Activated CD8-positive, alpha-beta T cell treated with anti-CD3 and anti-CD28 coated beads for 36 hours (primary cell): ENCODE measurements at regions not wholly inside any gene's neighbourhood (a gene's known extent, or its start where the extent isn't known, plus 50 kb on each side); places are given as distances from the start of the nearest gene placed in this dataset.

Experiments
- ATAC-seq: fragments of 200-7000 bp; cut with Tn5 transposase; one replicate; pipeline ENCODE4 v1.10.0; 2021; ENCODE audit warnings: mild to moderate bottlenecking, moderate library complexity
- CTCF ChIA-PET: fragments of 350-600 bp; sonication (Branson Sonifier 250); formaldehyde crosslinking; loops from one replicate; lab custom pipeline; 2021; ENCODE audit warnings: antibody characterized with exemption; lab: Charles Lee
- POLR2A ChIA-PET: fragments of 350-600 bp; sonication (Branson Sonifier 250); formaldehyde crosslinking; loops from one replicate; lab custom pipeline; 2021; ENCODE audit warnings: antibody characterized with exemption; lab: Charles Lee
- DNase-seq: peaks from one replicate; pipeline ENCODE4 v3.0.0-alpha.2; 2020
- H3K27ac Mint-ChIP-seq: one replicate; pipeline ENCODE4 v1.8.0; 2021; ENCODE audit warnings: mild to moderate bottlenecking, mixed read lengths
- H3K27me3 Mint-ChIP-seq: one replicate; pipeline ENCODE4 v1.8.0; 2021; ENCODE audit warnings: mixed read lengths
- H3K36me3 Mint-ChIP-seq: one replicate; pipeline ENCODE4 v1.8.0; 2021; ENCODE audit warnings: low read depth, mixed read lengths
- H3K4me1 Mint-ChIP-seq: one replicate; pipeline ENCODE4 v1.8.0; 2021; ENCODE audit warnings: low read depth, mixed read lengths
- H3K4me3 Mint-ChIP-seq: one replicate; pipeline ENCODE4 v1.8.0; 2021; ENCODE audit warnings: mild to moderate bottlenecking, moderate library complexity, mixed read lengths
- H3K9me3 Mint-ChIP-seq: one replicate; pipeline ENCODE4 v1.8.0; 2021; ENCODE audit warnings: mixed read lengths
- intact Hi-C: fragments of 100-400 bp; cut with micrococcal nuclease; formaldehyde crosslinking; loops from one replicate; pipeline ENCODE4 v1.10.0; 2022
- TF ChIP-seq, protein P1 (sequence below): fragments of 200-600 bp; IDR thresholded peaks from one replicate; pipeline ENCODE4 v1.8.0; 2022; ENCODE audit warnings: antibody characterized with exemption, mild to moderate bottlenecking

- Mint-ChIP-seq H3K4me3 (no peak overlapping the region), H3K27ac (no peak overlapping the region), H3K27me3 (no peaks in the 10 kb centered on the region), H3K9me3 (no peaks in the 10 kb centered on the region), H3K4me1 (no peaks in the 10 kb centered on the region), H3K36me3 (no peaks in the 10 kb centered on the region)
- DNase-seq (no peak), ATAC-seq (no peak)
- ChIA-PET POLR2A (no interaction called here), CTCF (no interaction called here)
- intact Hi-C loops = no loop called here
- TF ChIP-seq, protein P1, sequence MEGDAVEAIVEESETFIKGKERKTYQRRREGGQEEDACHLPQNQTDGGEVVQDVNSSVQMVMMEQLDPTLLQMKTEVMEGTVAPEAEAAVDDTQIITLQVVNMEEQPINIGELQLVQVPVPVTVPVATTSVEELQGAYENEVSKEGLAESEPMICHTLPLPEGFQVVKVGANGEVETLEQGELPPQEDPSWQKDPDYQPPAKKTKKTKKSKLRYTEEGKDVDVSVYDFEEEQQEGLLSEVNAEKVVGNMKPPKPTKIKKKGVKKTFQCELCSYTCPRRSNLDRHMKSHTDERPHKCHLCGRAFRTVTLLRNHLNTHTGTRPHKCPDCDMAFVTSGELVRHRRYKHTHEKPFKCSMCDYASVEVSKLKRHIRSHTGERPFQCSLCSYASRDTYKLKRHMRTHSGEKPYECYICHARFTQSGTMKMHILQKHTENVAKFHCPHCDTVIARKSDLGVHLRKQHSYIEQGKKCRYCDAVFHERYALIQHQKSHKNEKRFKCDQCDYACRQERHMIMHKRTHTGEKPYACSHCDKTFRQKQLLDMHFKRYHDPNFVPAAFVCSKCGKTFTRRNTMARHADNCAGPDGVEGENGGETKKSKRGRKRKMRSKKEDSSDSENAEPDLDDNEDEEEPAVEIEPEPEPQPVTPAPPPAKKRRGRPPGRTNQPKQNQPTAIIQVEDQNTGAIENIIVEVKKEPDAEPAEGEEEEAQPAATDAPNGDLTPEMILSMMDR = no peak
Observed at GRCh38 chr4:45648846-45649245, 475.0 kb downstream of the GABRG1 start.

GRCh38 chr4:45647823-45648222 lies 476.0 kb downstream of the GABRG1 start:
- TF ChIP-seq, protein P1 = no peak
- Mint-ChIP-seq H3K4me3 (no peak overlapping the region), H3K27ac (no peak overlapping the region), H3K27me3 (no peaks in the 10 kb centered on the region), H3K9me3 (no peaks in the 10 kb centered on the region), H3K36me3 (no peaks in the 10 kb centered on the region), H3K4me1 (no peaks in the 10 kb centered on the region)
- ATAC-seq (no peak), DNase-seq (no peak)
- intact Hi-C loops = no loop called here
- CTCF ChIA-PET = no interaction called here
- POLR2A ChIA-PET = no interaction called here

DNA sequence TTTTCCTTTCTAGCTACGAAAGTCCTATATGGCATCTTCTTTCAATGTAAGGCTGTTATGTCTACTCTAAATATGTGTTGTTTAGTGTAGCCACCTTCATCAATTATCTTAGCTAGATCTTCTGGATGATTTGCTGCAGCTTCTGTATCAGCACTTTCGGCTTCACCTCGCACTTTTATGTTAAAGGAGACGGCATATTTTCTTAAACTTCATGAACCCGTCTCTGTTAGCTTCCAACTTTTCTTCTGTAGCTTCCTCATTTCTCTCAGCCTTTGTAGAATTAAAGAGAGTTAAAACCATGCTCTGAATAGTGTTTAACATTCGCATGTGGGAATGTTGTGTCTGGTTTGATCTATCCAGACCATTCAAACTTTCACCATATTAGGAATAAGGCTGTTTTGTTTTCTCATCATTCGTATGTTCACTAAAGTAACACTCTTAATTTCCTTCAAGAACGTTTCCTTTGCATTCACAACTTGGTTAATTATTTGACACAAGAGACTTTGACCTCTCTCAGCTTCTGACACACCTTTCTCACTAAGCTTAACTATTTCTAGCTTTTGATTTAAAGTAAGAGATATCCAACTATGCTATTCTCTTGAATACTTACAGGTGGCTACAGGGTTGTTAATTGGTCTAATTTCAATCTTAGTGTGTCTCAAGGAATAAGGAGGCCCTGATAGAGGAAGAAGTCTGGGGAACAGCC lies 476.8 kb downstream of the GABRG1 start:
- Mint-ChIP-seq H3K9me3 (peaks cover 2% of the 10 kb centered on the region), H3K27ac (no peak overlapping the region), H3K36me3 (no peaks in the 10 kb centered on the region), H3K4me3 (no peak overlapping the region), H3K27me3 (no peaks in the 10 kb centered on the region), H3K4me1 (no peaks in the 10 kb centered on the region)
- intact Hi-C loops = no loop called here
- no peak for DNase-seq
- no peak for ATAC-seq
- ChIA-PET CTCF (no interaction called here), POLR2A (no interaction called here)
- TF ChIP-seq, protein P1 = no peak

DNA sequence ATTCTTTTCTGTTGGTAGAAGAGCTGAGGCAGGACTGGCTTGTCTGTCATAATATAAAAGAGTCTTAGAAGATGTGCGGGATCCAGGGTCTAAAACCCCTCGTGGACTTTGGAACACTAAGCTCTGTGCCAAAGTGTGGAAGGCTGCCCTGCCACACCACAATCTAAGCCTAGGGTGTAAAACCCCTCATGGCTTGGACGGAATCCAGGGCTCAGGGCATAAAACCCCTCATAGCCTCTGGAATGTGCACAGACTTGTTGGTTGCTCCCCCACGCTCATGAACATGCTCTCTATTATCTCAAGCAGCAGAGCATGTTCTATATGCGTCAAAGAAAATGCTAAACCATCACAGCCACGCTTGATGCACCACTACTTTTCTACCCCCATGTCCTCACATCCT lies 483.6 kb downstream of the GABRG1 start:
- Mint-ChIP-seq H3K4me3 (no peak overlapping the region), H3K9me3 (peaks cover 4% of the 10 kb centered on the region), H3K27me3 (no peaks in the 10 kb centered on the region), H3K4me1 (no peaks in the 10 kb centered on the region), H3K27ac (no peak overlapping the region), H3K36me3 (no peaks in the 10 kb centered on the region)
- intact Hi-C loops = no loop called here
- POLR2A ChIA-PET = no interaction called here
- no peak for ATAC-seq
- TF ChIP-seq, protein P1 = no peak
- CTCF ChIA-PET = no interaction called here
- DNase-seq = no peak

DNA sequence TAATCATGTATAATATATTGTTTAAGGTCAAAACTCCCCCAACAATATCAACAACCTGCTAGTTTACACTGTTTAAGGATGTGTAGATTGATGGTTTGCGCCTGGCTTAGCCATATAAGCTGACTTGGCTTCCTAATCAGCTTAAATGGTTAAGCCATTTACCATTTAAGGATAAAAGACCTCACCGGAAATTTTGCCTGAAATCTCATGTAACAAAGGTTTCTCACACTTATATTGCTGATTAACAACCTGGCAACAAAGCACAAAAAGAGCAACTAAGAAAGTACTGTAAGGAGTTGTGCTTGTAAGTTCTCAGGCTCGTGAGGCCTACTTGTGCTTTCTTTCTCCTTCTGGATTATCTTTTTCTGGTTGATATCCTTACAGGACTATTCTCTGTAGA lies 485.2 kb downstream of the GABRG1 start:
- POLR2A ChIA-PET = no interaction called here
- Mint-ChIP-seq H3K27me3 (no peaks in the 10 kb centered on the region), H3K36me3 (no peaks in the 10 kb centered on the region), H3K9me3 (peaks cover 8% of the 10 kb centered on the region), H3K4me3 (no peak overlapping the region), H3K4me1 (no peaks in the 10 kb centered on the region), H3K27ac (no peak overlapping the region)
- intact Hi-C loops = no loop called here
- no peak for ATAC-seq
- TF ChIP-seq, protein P1 = no peak
- no peak for DNase-seq
- CTCF ChIA-PET = interaction anchor here (0.6 kb wide), 1 partner anchor 1200 kb away, joined by 3 read pairs; no protein-coding TSS in a partner anchor
